ENCODE measurements at regions not wholly inside any gene's neighbourhood (a gene's known extent, or its start where the extent isn't known, plus 50 kb on each side); places are given as distances from the start of the nearest gene placed in this dataset.

- Histone ChIP-seq H3K9ac (ENCODE audit: low read length in 3 of 3) (no peak overlapping the region), H3K4me1 (ENCODE audit: control insufficient read depth in 2 of 3, insufficient read depth in 2 of 3, low read depth in 1 of 3, low read length in 3 of 3) (peaks cover 0 to 5% (median 0%) of the 10 kb centered on the region in 3 donors), H3K27me3 (ENCODE audit: control insufficient read depth, insufficient read depth, low read length) (no peaks in the 10 kb centered on the region), H3K4me3 (ENCODE audit: low read length in 3 of 3) (no peak overlapping the region), H3K36me3 (ENCODE audit: control insufficient read depth in 2 of 3, insufficient read depth in 3 of 3, low read length in 3 of 3) (no peaks in the 10 kb centered on the region), H3K9me3 (ENCODE audit: control insufficient read depth in 2 of 3, insufficient read depth in 1 of 3, low read length in 3 of 3) (peaks cover 0 to 5% (median 0%) of the 10 kb centered on the region in 3 donors), H3K27ac (ENCODE audit: low read depth in 2 of 2, low read length in 2 of 2) (no peak overlapping the region)
- DNase-seq, result no peak
- no peak for FAIRE-seq
- intact Hi-C loops (cut with DNase I), result no loop called here
- TF ChIP-seq CTCF (IDR thresholded peaks at IDR 0.05; ENCODE audit: borderline replicate concordance, extremely low read depth, insufficient read depth), result no peak
Observed at GRCh38 chr12:13375583-13376345, 179.2 kb downstream of the EMP1 start.

- peaks cover 0 to 5% (median 0%) of the 10 kb centered on the region in 3 donors for H3K9me3 ChIP-seq (ENCODE audit: control insufficient read depth in 2 of 3, insufficient read depth in 1 of 3, low read length in 3 of 3)
- no peak overlapping the region for H3K9ac ChIP-seq (ENCODE audit: low read length in 3 of 3)
- FAIRE-seq, result no peak
- H3K27ac ChIP-seq (ENCODE audit: low read depth in 2 of 2, low read length in 2 of 2), result no peak overlapping the region
- intact Hi-C loops (cut with DNase I), result no loop called here
- no peak for DNase-seq
- H3K36me3 ChIP-seq (ENCODE audit: control insufficient read depth in 2 of 3, insufficient read depth in 3 of 3, low read length in 3 of 3), result no peaks in the 10 kb centered on the region
- peaks cover 0 to 5% (median 0%) of the 10 kb centered on the region in 3 donors for H3K4me1 ChIP-seq (ENCODE audit: control insufficient read depth in 2 of 3, insufficient read depth in 2 of 3, low read depth in 1 of 3, low read length in 3 of 3)
- no peak for TF ChIP-seq CTCF (IDR thresholded peaks at IDR 0.05; ENCODE audit: borderline replicate concordance, extremely low read depth, insufficient read depth)
- H3K4me3 ChIP-seq (ENCODE audit: low read length in 3 of 3), result no peak overlapping the region
- no peaks in the 10 kb centered on the region for H3K27me3 ChIP-seq (ENCODE audit: control insufficient read depth, insufficient read depth, low read length)
Observed at GRCh38 chr12:13374793-13375192, 178.3 kb downstream of the EMP1 start.

GRCh38 chr12:13373803-13374202, 177.3 kb downstream of the EMP1 start:
- intact Hi-C loops (cut with DNase I), result no loop called here
- FAIRE-seq (no peak), DNase-seq (no peak)
- Histone ChIP-seq H3K4me1 (ENCODE audit: control insufficient read depth in 2 of 3, insufficient read depth in 2 of 3, low read depth in 1 of 3, low read length in 3 of 3) (peaks cover 0 to 5% (median 0%) of the 10 kb centered on the region in 3 donors), H3K36me3 (ENCODE audit: control insufficient read depth in 2 of 3, insufficient read depth in 3 of 3, low read length in 3 of 3) (no peaks in the 10 kb centered on the region), H3K27ac (ENCODE audit: low read depth in 2 of 2, low read length in 2 of 2) (no peak overlapping the region), H3K27me3 (ENCODE audit: control insufficient read depth, insufficient read depth, low read length) (no peaks in the 10 kb centered on the region), H3K9me3 (ENCODE audit: control insufficient read depth in 2 of 3, insufficient read depth in 1 of 3, low read length in 3 of 3) (peaks cover 0 to 5% (median 0%) of the 10 kb centered on the region in 3 donors), H3K9ac (ENCODE audit: low read length in 3 of 3) (no peak overlapping the region), H3K4me3 (ENCODE audit: low read length in 3 of 3) (no peak overlapping the region)
- no peak for TF ChIP-seq CTCF (IDR thresholded peaks at IDR 0.05; ENCODE audit: borderline replicate concordance, extremely low read depth, insufficient read depth)
